BJ (cell line): ENCODE measurements at regions not wholly inside any gene's neighbourhood (a gene's known extent, or its start where the extent isn't known, plus 50 kb on each side); places are given as distances from the start of the nearest gene placed in this dataset.

Experiments
- CTCF ChIA-PET: fragments of 350-600 bp; formaldehyde crosslinking; extraction: SDS; loops from one replicate; lab custom pipeline; 2021; ENCODE audit warnings: antibody characterized with exemption, inconsistent platforms; lab: Yijun Ruan, JAX
- POLR2A ChIA-PET: fragments of 300-600 bp; sonication (Branson Sonifier 250); formaldehyde crosslinking; extraction: SDS; loops from one replicate; lab custom pipeline; 2021; ENCODE audit warnings: antibody characterized with exemption; lab: Charles Lee
- DNase-seq: peaks from one replicate; pipeline ENCODE4 v3.0.0-alpha.2; 2011; ENCODE audit warnings: low read depth
- H3K27me3 ChIP-seq: 2 replicates; pipeline ENCODE4 v1.6.0; 2011; ENCODE audit warnings: low read length; ENCODE audit not compliant: control insufficient read depth, insufficient read depth
- H3K36me3 ChIP-seq: 2 replicates; pipeline ENCODE4 v1.5.1; 2011; ENCODE audit warnings: low read length; ENCODE audit not compliant: control insufficient read depth, insufficient read depth
- H3K4me3 ChIP-seq: 2 replicates; pipeline ENCODE4 v1.5.1; 2011; ENCODE audit warnings: low read depth, mild to moderate bottlenecking, control low read depth, low read length
- TF ChIP-seq, protein P1 (sequence below): IDR thresholded peaks from 2 replicates; pipeline ENCODE4 v1.5.1; 2011; ENCODE audit warnings: low read depth, mild to moderate bottlenecking, control low read depth, inconsistent platforms, low read length, moderate library complexity; ENCODE audit not compliant: insufficient read depth

DNA sequence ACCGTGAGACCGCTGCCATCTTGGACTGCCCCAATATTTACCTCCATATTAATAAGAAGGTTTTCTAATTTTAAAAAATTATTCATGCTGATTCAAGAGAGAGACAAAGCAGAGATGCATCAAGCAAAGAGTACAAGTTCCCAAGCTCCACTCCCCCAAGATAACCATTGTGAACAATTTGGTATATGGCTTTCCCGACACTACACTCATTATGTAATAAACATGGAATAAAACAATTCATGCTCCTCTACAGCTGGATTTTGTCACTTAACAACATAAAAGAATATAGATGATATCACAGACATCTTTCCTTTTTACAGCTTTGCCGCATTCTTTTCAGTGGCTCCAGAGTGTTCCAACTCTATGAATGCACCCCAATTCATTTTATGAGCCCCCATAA lies 307.6 kb downstream of the FGFR2 start:
- no peak for DNase-seq
- POLR2A ChIA-PET = no interaction called here
- no peak overlapping the region for H3K4me3 ChIP-seq
- no peaks in the 10 kb centered on the region for H3K36me3 ChIP-seq
- H3K27me3 ChIP-seq = no peaks in the 10 kb centered on the region
- TF ChIP-seq, protein P1, sequence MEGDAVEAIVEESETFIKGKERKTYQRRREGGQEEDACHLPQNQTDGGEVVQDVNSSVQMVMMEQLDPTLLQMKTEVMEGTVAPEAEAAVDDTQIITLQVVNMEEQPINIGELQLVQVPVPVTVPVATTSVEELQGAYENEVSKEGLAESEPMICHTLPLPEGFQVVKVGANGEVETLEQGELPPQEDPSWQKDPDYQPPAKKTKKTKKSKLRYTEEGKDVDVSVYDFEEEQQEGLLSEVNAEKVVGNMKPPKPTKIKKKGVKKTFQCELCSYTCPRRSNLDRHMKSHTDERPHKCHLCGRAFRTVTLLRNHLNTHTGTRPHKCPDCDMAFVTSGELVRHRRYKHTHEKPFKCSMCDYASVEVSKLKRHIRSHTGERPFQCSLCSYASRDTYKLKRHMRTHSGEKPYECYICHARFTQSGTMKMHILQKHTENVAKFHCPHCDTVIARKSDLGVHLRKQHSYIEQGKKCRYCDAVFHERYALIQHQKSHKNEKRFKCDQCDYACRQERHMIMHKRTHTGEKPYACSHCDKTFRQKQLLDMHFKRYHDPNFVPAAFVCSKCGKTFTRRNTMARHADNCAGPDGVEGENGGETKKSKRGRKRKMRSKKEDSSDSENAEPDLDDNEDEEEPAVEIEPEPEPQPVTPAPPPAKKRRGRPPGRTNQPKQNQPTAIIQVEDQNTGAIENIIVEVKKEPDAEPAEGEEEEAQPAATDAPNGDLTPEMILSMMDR = no peak
- CTCF ChIA-PET = no interaction called here

- POLR2A ChIA-PET = no interaction called here
- Histone ChIP-seq H3K36me3 (no peaks in the 10 kb centered on the region), H3K27me3 (no peaks in the 10 kb centered on the region), H3K4me3 (no peak overlapping the region)
- DNase-seq = no peak
- TF ChIP-seq, protein P1 = no peak
- CTCF ChIA-PET = no interaction called here
Measured at GRCh38 chr10:121291376-121291775, 306.9 kb downstream of the FGFR2 start.

- TF ChIP-seq, protein P1 = no peak
- H3K36me3 ChIP-seq = no peaks in the 10 kb centered on the region
- POLR2A ChIA-PET = no interaction called here
- DNase-seq = no peak
- CTCF ChIA-PET = no interaction called here
- no peak overlapping the region for H3K4me3 ChIP-seq
- no peaks in the 10 kb centered on the region for H3K27me3 ChIP-seq
Measured at GRCh38 chr10:121291823-121292222, 306.4 kb downstream of the FGFR2 start.

DNA sequence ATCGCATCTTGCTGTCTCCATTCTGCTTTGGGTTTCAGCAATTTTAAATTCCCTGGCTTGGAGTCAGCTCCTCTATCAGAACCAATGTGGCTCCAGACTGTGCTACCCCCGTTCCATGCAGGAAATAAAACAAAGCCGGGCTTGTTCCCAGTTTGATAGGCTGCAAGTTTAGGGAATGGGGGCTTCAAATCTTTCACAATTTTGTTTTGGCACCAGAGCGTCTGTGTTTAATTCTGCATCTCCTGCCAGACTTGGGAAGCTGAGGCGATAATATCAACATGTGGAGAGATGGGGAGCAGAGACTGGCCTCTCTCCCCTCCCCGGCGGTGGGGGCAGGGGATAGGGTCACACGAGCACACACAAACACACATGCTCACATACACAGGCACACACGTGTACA lies 305.9 kb downstream of the FGFR2 start:
- ChIA-PET CTCF (no interaction called here), POLR2A (no interaction called here)
- TF ChIP-seq, protein P1 = no peak
- no peak for DNase-seq
- no peaks in the 10 kb centered on the region for H3K36me3 ChIP-seq
- no peak overlapping the region for H3K4me3 ChIP-seq
- H3K27me3 ChIP-seq = no peaks in the 10 kb centered on the region

DNA sequence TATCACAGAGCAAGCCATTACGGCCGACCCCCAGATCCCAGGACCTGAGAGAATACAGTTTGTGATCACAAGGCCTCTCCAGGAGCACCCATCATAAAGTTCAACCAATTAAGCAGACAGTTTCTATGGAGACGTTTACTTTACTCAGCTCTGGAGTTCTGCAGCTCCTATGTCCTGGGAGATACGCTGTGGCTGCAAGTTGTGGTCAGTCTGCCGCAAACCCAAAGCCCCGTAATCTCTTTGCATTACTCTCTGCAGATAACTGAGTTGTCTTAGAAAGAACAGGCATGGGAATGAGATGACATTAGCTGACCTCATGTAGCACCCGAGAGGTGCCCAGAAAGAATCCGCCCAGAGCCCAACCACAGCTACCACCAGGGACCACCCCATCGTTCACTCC lies 305.1 kb downstream of the FGFR2 start:
- CTCF ChIA-PET = no interaction called here
- no peak for DNase-seq
- no peaks in the 10 kb centered on the region for H3K27me3 ChIP-seq
- TF ChIP-seq, protein P1 = no peak
- POLR2A ChIA-PET = no interaction called here
- H3K36me3 ChIP-seq = no peaks in the 10 kb centered on the region
- H3K4me3 ChIP-seq = no peak overlapping the region
